ENCODE measurements at regions not wholly inside any gene's neighbourhood (a gene's known extent, or its start where the extent isn't known, plus 50 kb on each side); places are given as distances from the start of the nearest gene placed in this dataset.

DNA sequence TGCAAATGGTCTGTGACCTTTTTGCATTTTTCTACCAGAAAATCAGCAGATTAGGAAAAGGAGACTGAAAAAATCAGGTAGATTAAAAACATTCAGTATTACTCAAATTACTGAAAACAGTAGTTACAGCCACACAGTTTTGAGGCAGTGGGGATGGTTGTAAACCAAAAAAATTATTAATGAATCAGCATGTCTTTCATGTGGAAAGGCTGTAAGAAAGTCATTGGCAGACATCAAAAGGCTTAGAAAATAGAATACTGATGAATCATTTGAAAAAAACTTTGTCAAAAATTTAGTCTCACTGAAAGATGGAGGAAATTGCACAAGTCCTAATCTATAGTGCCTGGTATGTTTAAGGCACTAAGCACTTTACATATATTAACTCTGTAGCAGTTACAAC is 133.9 kb upstream of the GCFC2 start:
- TF ChIP-seq, protein P1, sequence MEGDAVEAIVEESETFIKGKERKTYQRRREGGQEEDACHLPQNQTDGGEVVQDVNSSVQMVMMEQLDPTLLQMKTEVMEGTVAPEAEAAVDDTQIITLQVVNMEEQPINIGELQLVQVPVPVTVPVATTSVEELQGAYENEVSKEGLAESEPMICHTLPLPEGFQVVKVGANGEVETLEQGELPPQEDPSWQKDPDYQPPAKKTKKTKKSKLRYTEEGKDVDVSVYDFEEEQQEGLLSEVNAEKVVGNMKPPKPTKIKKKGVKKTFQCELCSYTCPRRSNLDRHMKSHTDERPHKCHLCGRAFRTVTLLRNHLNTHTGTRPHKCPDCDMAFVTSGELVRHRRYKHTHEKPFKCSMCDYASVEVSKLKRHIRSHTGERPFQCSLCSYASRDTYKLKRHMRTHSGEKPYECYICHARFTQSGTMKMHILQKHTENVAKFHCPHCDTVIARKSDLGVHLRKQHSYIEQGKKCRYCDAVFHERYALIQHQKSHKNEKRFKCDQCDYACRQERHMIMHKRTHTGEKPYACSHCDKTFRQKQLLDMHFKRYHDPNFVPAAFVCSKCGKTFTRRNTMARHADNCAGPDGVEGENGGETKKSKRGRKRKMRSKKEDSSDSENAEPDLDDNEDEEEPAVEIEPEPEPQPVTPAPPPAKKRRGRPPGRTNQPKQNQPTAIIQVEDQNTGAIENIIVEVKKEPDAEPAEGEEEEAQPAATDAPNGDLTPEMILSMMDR (IDR thresholded peaks at IDR 0.05): no peak
- no peak for TF ChIP-seq POLR2A (IDR thresholded peaks at IDR 0.05)

Data from uterus (tissue), 2 donors.